ENCODE measurements at regions not wholly inside any gene's neighbourhood (a gene's known extent, or its start where the extent isn't known, plus 50 kb on each side); places are given as distances from the start of the nearest gene placed in this dataset.
A peak's percentile ranks its signal among the peaks of the same experiment; 100 is the strongest.

DNA sequence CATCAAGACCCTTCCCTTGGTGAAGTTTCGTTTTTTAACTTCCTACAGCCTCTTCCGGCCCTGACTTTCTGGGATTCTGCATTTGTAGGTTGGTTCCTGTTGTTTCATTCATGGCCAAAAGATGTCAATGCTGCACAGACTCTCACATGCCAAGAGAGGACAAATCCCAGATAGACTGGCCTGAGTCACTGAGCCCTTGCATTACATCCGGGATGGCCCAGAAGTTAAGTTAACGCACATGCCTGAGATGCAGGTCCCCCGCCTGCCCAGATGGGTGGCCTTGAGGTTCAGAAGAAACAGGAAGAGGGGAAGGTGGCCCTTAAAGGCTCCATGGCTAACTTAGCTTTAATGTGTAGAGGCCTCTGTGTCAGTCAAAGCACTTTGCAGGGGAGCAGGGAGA lies 51.6 kb upstream of the SRGAP3 start:
- Histone ChIP-seq H3K9ac (ENCODE audit: low read depth, low read length) (no peak overlapping the region), H3K4me3 (ENCODE audit: low read length) (no peak overlapping the region), H3K9me3 (replicated peaks; ENCODE audit: low read length) (no peaks in the 10 kb centered on the region), H3K4me2 (ENCODE audit: low read length) (no peak overlapping the region), H3K36me3 (ENCODE audit: insufficient read depth, low read length) (no peaks in the 10 kb centered on the region), H3K27me3 (ENCODE audit: control insufficient read depth, insufficient read depth, low read length) (peaks cover 12% of the 10 kb centered on the region), H3K4me1 (ENCODE audit: control insufficient read depth, insufficient read depth, low read length) (peaks cover 10% of the 10 kb centered on the region)

DNA sequence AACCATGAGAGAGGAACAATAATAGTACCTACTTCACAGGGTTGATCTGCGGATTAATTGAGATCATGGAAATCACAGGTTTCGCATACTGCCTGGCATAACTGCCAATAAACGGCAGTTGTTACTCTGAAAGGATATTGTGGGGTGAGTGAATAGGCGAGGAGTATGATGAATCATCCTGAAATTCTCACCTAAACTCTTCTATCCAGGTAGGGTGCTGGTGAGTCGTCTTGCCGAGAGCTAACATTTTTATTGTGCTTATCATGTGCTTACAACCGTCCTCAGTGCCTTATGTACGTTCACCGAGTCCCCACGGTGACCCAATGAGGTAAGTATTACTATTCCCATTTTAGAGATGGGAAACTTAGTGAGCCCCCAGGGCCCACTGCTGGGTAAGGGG lies 52.4 kb upstream of the SRGAP3 start:
- Histone ChIP-seq H3K9me3 (replicated peaks; ENCODE audit: low read length) (no peaks in the 10 kb centered on the region), H3K9ac (ENCODE audit: low read depth, low read length) (no peak overlapping the region), H3K27me3 (ENCODE audit: control insufficient read depth, insufficient read depth, low read length) (peaks cover 12% of the 10 kb centered on the region), H3K4me3 (ENCODE audit: low read length) (no peak overlapping the region), H3K36me3 (ENCODE audit: insufficient read depth, low read length) (no peaks in the 10 kb centered on the region), H3K4me1 (ENCODE audit: control insufficient read depth, insufficient read depth, low read length) (peaks cover 10% of the 10 kb centered on the region), H3K4me2 (ENCODE audit: low read length) (peak overlapping the region; percentile 76)

DNA sequence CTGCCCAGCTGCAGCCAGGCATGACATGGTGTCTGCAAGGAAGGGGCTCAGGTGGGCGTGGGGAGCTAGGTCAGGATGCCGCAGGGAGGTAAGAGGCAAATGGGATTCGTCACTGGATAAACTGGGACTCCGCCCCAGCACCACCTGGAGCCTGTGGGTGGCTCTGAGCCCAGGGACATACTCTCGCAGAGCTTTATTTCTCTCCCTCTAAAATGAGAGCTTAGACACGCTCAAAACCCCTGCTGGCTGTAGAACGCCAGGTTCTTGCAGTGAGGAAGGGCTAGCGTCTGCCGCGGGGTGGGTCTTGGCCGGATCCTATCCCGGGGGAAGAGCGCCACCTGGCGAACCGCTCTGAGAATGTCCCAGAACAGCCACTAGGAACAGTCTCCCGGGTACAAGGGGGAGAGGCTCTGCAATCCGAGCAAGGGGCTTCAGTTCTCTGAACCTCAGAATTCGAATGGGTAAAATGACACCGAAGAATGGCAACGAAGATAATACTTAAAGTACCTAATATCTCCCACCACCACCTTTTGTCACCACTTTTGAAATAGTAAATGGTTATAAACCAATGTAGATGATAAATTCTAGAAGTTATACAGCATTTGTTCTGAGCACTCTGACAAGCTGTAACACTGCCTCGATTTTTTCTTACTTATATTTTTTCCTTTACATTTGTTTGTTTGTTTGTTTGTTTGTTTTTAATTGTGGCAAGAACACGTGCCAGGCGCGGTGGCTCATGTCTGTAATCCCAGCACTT lies 53.2 kb upstream of the SRGAP3 start:
- Histone ChIP-seq H3K9me3 (replicated peaks; ENCODE audit: low read length) (no peaks in the 10 kb centered on the region), H3K4me2 (ENCODE audit: low read length) (peak overlapping the region; percentile 76), H3K9ac (ENCODE audit: low read depth, low read length) (no peak overlapping the region), H3K4me3 (ENCODE audit: low read length) (peak overlapping the region; percentile 55), H3K4me1 (ENCODE audit: control insufficient read depth, insufficient read depth, low read length) (peaks cover 10% of the 10 kb centered on the region), H3K36me3 (ENCODE audit: insufficient read depth, low read length) (no peaks in the 10 kb centered on the region), H3K27me3 (ENCODE audit: control insufficient read depth, insufficient read depth, low read length) (peaks cover 12% of the 10 kb centered on the region)

DNA sequence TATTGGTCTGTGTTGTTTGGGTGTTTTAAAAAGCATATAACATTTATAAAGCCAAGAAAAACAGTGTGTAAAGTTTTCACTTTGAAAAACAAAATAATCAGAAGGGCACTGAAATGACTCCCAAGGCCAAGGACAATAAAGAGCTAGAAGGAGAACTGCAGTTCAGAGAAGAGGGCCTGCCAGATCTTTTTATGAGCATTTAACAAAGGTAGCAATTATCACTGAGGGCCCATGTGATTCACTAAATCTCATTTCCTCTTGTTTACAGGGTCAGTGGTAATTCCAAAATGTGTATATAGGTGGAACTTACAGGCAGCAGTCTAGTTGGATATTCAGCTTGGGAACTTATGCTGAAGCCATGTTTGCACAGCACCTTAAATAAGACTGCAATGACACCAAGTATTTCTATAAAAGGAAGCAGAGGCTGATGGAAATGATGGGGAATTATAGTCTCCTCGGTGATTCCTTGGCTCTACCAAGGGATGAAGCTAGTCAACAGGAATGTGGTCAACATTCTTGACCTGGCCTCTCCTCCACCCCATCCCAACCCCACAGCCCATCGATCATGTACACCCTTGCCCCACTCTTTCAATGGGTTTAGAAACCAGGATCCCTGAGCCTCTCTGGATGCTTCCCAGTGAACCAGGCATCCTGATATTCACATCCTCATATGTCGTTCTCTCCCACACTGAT lies 54.4 kb upstream of the THUMPD3 start:
- Histone ChIP-seq H3K4me3 (ENCODE audit: low read length) (no peak overlapping the region), H3K4me2 (ENCODE audit: low read length) (no peak overlapping the region), H3K4me1 (ENCODE audit: control insufficient read depth, insufficient read depth, low read length) (no peaks in the 10 kb centered on the region)

DNA sequence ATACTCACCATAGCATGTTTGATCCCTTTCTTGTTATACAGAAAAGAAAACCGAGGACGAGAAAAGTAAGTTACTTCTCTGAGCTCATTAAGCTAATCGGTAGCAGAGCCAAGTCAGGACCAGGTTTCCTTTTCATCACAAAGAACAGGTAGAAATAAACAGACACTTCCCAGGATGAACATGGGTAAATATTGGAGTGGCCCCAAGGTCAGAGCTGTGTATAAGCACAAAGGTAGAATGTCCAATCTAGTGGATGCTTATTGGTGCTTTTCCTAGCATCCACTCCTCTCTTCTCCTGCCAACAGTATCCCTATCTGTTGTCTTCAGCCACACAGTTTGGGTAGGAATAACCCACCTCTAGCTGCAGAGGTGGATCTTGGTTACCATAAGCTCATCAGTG lies 52.8 kb upstream of the THUMPD3 start:
- H3K4me2 ChIP-seq (ENCODE audit: low read length): no peak overlapping the region
- H3K27me3 ChIP-seq (ENCODE audit: control insufficient read depth, insufficient read depth, low read length): peaks cover 6% of the 10 kb centered on the region
- no peak overlapping the region for H3K9ac ChIP-seq (ENCODE audit: low read depth, low read length)
- H3K4me3 ChIP-seq (ENCODE audit: low read length): no peak overlapping the region
- no peaks in the 10 kb centered on the region for H3K4me1 ChIP-seq (ENCODE audit: control insufficient read depth, insufficient read depth, low read length)
- H3K9me3 ChIP-seq (replicated peaks; ENCODE audit: low read length): no peaks in the 10 kb centered on the region
- no peaks in the 10 kb centered on the region for H3K36me3 ChIP-seq (ENCODE audit: insufficient read depth, low read length)

More for the DNA sequence above, 54.4 kb upstream of the THUMPD3 start:
- H3K9ac ChIP-seq (ENCODE audit: low read depth, low read length): no peak overlapping the region
- no peaks in the 10 kb centered on the region for H3K36me3 ChIP-seq (ENCODE audit: insufficient read depth, low read length)
- H3K9me3 ChIP-seq (replicated peaks; ENCODE audit: low read length): no peaks in the 10 kb centered on the region
- peaks cover 6% of the 10 kb centered on the region for H3K27me3 ChIP-seq (ENCODE audit: control insufficient read depth, insufficient read depth, low read length)

DNA sequence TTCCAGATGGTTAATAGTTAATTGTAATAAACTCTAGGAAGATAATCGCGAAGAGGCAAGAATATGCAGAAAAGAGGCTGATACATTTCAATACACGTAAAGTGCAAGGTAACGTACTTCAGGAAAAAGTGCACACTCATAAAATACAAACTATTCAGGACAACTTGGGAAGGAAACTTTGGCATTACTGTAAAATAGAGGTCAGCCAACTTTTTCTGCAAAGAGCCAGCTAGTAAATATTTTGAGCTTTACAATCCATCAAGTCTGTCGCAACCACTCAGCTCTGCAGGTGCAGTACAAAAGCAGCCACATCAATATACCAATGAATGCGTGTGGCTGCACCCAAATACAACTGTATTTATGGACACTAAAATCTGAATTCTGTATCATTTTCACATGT lies 51.6 kb upstream of the THUMPD3 start:
- no peaks in the 10 kb centered on the region for H3K4me1 ChIP-seq (ENCODE audit: control insufficient read depth, insufficient read depth, low read length)
- no peak overlapping the region for H3K9ac ChIP-seq (ENCODE audit: low read depth, low read length)
- H3K9me3 ChIP-seq (replicated peaks; ENCODE audit: low read length): no peaks in the 10 kb centered on the region
- H3K27me3 ChIP-seq (ENCODE audit: control insufficient read depth, insufficient read depth, low read length): peaks cover 6% of the 10 kb centered on the region
- H3K4me3 ChIP-seq (ENCODE audit: low read length): no peak overlapping the region
- H3K36me3 ChIP-seq (ENCODE audit: insufficient read depth, low read length): no peaks in the 10 kb centered on the region
- H3K4me2 ChIP-seq (ENCODE audit: low read length): no peak overlapping the region

Measured in skeletal muscle satellite cell (primary cell).